ENCODE measurements at regions not wholly inside any gene's neighbourhood (a gene's known extent, or its start where the extent isn't known, plus 50 kb on each side); places are given as distances from the start of the nearest gene placed in this dataset.

DNA sequence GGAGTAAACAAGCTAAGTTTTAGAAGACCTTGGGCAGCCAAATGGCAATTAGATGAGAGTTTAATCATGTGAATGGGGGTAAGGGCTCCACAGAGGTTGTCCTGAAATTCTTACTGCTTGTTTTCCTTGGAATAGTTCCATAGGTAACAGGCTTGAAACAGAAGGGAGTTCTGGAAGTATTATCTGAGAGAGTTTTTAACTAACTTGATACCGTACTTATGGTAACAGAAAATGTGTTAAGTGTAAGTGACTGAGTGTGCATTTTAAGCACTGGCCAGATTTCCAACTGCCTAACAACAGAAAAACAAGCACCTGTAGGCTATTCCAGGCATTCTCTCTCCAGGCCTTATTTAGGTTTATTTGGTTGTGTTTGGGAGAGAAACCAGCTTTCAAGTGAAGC is 414.6 kb upstream of the PDE3A start:
- H3K4me1 ChIP-seq (ENCODE audit: low read length) = no peaks in the 10 kb centered on the region
- TF ChIP-seq, protein P1, sequence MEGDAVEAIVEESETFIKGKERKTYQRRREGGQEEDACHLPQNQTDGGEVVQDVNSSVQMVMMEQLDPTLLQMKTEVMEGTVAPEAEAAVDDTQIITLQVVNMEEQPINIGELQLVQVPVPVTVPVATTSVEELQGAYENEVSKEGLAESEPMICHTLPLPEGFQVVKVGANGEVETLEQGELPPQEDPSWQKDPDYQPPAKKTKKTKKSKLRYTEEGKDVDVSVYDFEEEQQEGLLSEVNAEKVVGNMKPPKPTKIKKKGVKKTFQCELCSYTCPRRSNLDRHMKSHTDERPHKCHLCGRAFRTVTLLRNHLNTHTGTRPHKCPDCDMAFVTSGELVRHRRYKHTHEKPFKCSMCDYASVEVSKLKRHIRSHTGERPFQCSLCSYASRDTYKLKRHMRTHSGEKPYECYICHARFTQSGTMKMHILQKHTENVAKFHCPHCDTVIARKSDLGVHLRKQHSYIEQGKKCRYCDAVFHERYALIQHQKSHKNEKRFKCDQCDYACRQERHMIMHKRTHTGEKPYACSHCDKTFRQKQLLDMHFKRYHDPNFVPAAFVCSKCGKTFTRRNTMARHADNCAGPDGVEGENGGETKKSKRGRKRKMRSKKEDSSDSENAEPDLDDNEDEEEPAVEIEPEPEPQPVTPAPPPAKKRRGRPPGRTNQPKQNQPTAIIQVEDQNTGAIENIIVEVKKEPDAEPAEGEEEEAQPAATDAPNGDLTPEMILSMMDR (IDR thresholded peaks at IDR 0.05; ENCODE audit: low read depth, low read length) = no peak
- TF ChIP-seq EZH2phosphoT487 (IDR thresholded peaks at IDR 0.05; ENCODE audit: low read depth) = no peak
- H3K36me3 ChIP-seq (replicated peaks; ENCODE audit: low read depth, low read length) = no peaks in the 10 kb centered on the region
- H3K27me3 ChIP-seq (ENCODE audit: low read depth, low read length) = no peaks in the 10 kb centered on the region
- no peak overlapping the region for H3K4me3 ChIP-seq (ENCODE audit: low read length)
- H2AFZ ChIP-seq (ENCODE audit: low read depth, low read length) = no peak overlapping the region
- H3K9me3 ChIP-seq (ENCODE audit: insufficient read depth, low read length) = no peaks in the 10 kb centered on the region
- no peak overlapping the region for H3K4me2 ChIP-seq (ENCODE audit: low read length)
- no peaks in the 10 kb centered on the region for H4K20me1 ChIP-seq (ENCODE audit: insufficient read depth, low read length)
- H3K9ac ChIP-seq (ENCODE audit: low read length) = no peak overlapping the region
- no peaks in the 10 kb centered on the region for H3K79me2 ChIP-seq (ENCODE audit: low read length)
- no peak overlapping the region for H3K27ac ChIP-seq (ENCODE audit: low read length)

DNA sequence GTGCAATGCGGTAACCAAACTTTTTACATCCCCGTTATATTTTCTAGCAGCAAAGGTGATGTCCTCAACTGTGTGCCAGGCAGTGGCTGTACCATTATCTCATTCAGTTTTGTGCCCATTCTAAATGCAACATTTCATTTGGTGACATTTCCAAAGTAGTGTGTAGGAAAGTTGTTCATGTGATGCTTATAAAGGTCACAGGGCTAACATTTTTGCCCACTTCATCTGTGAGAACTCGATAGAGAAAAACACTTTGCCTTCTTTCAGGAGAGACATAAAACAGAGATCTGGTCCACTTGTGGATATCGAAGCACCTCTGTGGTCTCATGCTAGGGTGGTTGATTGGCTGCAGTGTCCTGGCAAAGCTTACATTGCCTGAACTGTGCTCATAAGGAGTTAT is 414.2 kb upstream of the PDE3A start:
- no peak overlapping the region for H3K4me3 ChIP-seq (ENCODE audit: low read length)
- no peak overlapping the region for H3K9ac ChIP-seq (ENCODE audit: low read length)
- H3K4me1 ChIP-seq (ENCODE audit: low read length) = no peaks in the 10 kb centered on the region
- no peaks in the 10 kb centered on the region for H4K20me1 ChIP-seq (ENCODE audit: insufficient read depth, low read length)
- H2AFZ ChIP-seq (ENCODE audit: low read depth, low read length) = no peak overlapping the region
- no peaks in the 10 kb centered on the region for H3K36me3 ChIP-seq (replicated peaks; ENCODE audit: low read depth, low read length)
- no peak overlapping the region for H3K4me2 ChIP-seq (ENCODE audit: low read length)
- H3K79me2 ChIP-seq (ENCODE audit: low read length) = no peaks in the 10 kb centered on the region
- H3K27me3 ChIP-seq (ENCODE audit: low read depth, low read length) = no peaks in the 10 kb centered on the region
- H3K9me3 ChIP-seq (ENCODE audit: insufficient read depth, low read length) = no peaks in the 10 kb centered on the region
- TF ChIP-seq, protein P1 (IDR thresholded peaks at IDR 0.05; ENCODE audit: low read depth, low read length) = no peak
- no peak for TF ChIP-seq EZH2phosphoT487 (IDR thresholded peaks at IDR 0.05; ENCODE audit: low read depth)
- no peak overlapping the region for H3K27ac ChIP-seq (ENCODE audit: low read length)

DNA sequence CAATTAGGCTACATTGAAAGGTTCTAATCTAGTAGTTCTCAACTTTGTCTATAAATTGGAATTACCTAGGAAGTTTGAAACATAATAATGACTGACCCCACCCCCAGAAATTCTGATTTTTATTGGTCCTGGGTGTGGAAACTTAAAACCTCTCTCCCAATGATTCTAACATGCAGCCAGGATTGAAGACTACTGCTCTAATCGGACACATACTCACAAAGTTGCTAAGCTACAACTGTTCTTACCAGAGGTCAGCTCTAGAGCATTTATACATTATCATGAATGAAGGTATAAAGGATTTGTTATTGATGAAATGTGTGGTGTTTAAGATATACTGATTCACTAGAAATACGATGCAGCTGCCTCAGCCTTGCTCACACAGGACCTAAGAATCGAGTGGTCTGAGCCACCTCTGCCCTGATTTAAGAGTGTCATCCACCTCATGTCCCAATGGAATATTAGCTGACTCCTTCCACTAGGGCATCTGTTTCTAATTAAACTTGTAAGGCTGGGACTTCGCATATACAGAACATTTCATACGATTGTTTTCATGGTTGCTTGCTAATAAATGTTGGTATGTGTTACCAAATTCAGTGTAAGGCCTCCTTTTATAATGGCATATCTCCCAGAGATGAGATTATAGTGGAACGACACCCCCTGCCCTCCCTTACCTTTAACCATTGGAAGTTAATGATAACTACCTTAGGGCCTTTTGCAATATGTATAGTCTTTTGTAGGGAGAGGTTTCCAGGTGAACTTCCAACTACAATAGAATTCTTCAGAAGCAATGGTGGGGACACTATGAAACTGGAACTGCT is 410.8 kb upstream of the PDE3A start:
- Histone ChIP-seq H3K79me2 (ENCODE audit: low read length) (no peaks in the 10 kb centered on the region), H3K4me2 (ENCODE audit: low read length) (no peak overlapping the region), H3K4me3 (ENCODE audit: low read length) (no peak overlapping the region), H3K27ac (ENCODE audit: low read length) (no peak overlapping the region), H4K20me1 (ENCODE audit: insufficient read depth, low read length) (no peaks in the 10 kb centered on the region), H2AFZ (ENCODE audit: low read depth, low read length) (no peak overlapping the region), H3K4me1 (ENCODE audit: low read length) (no peaks in the 10 kb centered on the region), H3K9ac (ENCODE audit: low read length) (no peak overlapping the region), H3K27me3 (ENCODE audit: low read depth, low read length) (no peaks in the 10 kb centered on the region), H3K9me3 (ENCODE audit: insufficient read depth, low read length) (no peaks in the 10 kb centered on the region), H3K36me3 (replicated peaks; ENCODE audit: low read depth, low read length) (no peaks in the 10 kb centered on the region)
- TF ChIP-seq, protein P1 (IDR thresholded peaks at IDR 0.05; ENCODE audit: low read depth, low read length) = no peak
- no peak for TF ChIP-seq EZH2phosphoT487 (IDR thresholded peaks at IDR 0.05; ENCODE audit: low read depth)

DNA sequence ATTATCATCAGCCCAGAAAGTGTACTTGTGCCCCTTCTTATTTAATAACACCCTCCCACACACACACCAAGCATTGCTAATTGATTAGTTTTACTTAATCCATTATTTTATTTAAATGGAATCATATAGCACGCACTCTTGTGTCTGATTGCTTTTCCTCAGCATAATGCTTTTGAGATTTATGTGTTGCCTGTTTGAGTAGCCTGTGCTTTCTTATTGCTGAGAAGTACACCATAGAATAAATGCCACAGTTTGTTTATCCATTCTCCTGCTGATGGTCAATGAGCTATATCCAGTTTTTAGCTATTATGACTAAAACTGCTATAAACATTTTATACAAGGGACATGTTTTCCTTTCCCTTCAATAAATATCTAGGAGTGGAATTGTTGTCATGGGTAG is 409.9 kb upstream of the PDE3A start:
- no peaks in the 10 kb centered on the region for H3K27me3 ChIP-seq (ENCODE audit: low read depth, low read length)
- H3K4me3 ChIP-seq (ENCODE audit: low read length) = no peak overlapping the region
- no peaks in the 10 kb centered on the region for H3K9me3 ChIP-seq (ENCODE audit: insufficient read depth, low read length)
- no peaks in the 10 kb centered on the region for H3K4me1 ChIP-seq (ENCODE audit: low read length)
- no peak overlapping the region for H2AFZ ChIP-seq (ENCODE audit: low read depth, low read length)
- no peaks in the 10 kb centered on the region for H3K36me3 ChIP-seq (replicated peaks; ENCODE audit: low read depth, low read length)
- H3K4me2 ChIP-seq (ENCODE audit: low read length) = no peak overlapping the region
- no peaks in the 10 kb centered on the region for H4K20me1 ChIP-seq (ENCODE audit: insufficient read depth, low read length)
- H3K27ac ChIP-seq (ENCODE audit: low read length) = no peak overlapping the region
- H3K9ac ChIP-seq (ENCODE audit: low read length) = no peak overlapping the region
- TF ChIP-seq, protein P1 (IDR thresholded peaks at IDR 0.05; ENCODE audit: low read depth, low read length) = no peak
- TF ChIP-seq EZH2phosphoT487 (IDR thresholded peaks at IDR 0.05; ENCODE audit: low read depth) = no peak
- H3K79me2 ChIP-seq (ENCODE audit: low read length) = no peaks in the 10 kb centered on the region

Measured in OCI-LY3 (cell line).